Skeletal muscle tissue (tissue), 3 donors: ENCODE measurements at regions not wholly inside any gene's neighbourhood (a gene's known extent, or its start where the extent isn't known, plus 50 kb on each side); places are given as distances from the start of the nearest gene placed in this dataset.

ENCODE experiments used
- H3K27ac ChIP-seq: one replicate; pipeline ENCODE4 v1.7.0; 2013; ENCODE audit warnings: mild to moderate bottlenecking, low read depth, low read length, inconsistent platforms
- H3K27me3 ChIP-seq, 3 donors: one replicate each; pipeline ENCODE4 v1.7.0; 2013; ENCODE audit warnings: low read length in 3 of 3; ENCODE audit not compliant: control insufficient read depth in 3 of 3, insufficient read depth in 3 of 3
- H3K36me3 ChIP-seq, 3 donors: one replicate each; pipeline ENCODE4 v1.7.0; 2013; ENCODE audit warnings: low read length in 3 of 3; ENCODE audit not compliant: control insufficient read depth in 3 of 3, insufficient read depth in 3 of 3
- H3K4me1 ChIP-seq, 3 donors: one replicate each; pipeline ENCODE4 v1.7.0; 2013; ENCODE audit warnings: low read length in 3 of 3, mild to moderate bottlenecking in 3 of 3; ENCODE audit not compliant: control insufficient read depth in 3 of 3, insufficient read depth in 3 of 3
- H3K4me3 ChIP-seq, 3 donors: one replicate each; pipeline ENCODE4 v1.7.0; 2013; ENCODE audit warnings: low read length in 3 of 3
- H3K9ac ChIP-seq, 3 donors: one replicate each; pipeline ENCODE4 v1.7.0; 2013; ENCODE audit warnings: low read length in 3 of 3, mild to moderate bottlenecking in 3 of 3, moderate library complexity in 2 of 3, low read depth in 1 of 3
- H3K9me3 ChIP-seq, 3 donors: one replicate each; pipeline ENCODE4 v1.7.0; 2013; ENCODE audit warnings: low read length in 3 of 3; ENCODE audit not compliant: control insufficient read depth in 3 of 3
- donor health status: Osteomylitis.

DNA sequence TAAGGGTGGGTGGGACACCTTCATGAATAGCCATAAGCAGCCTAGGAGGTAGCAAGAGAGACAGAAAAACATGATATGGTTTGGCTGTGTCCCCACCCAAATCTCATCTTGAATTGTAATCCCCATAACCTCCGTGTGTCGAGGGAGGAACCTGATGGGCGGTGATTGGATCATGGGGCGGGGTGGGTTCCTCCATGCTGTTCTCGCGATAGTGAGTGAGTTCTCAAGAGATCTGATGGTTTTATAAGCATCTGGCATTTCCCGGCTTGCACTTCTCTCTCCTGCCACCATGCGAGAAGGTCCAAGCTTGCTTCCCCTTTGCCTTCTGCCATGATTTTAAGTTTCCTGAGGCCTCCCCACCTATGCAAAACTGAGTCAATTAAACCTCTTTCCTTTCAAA, 259.1 kb upstream of the ERCC4 start:
- Histone ChIP-seq H3K27me3 (no peaks in the 10 kb centered on the region), H3K4me1 (no peaks in the 10 kb centered on the region)

GRCh38 chr16:13665876-13666275, 254.1 kb upstream of the ERCC4 start:
- no peaks in the 10 kb centered on the region for H3K4me1 ChIP-seq
- H3K4me3 ChIP-seq: no peak overlapping the region
- no peak overlapping the region for H3K9ac ChIP-seq
- peaks cover 0 to 4% (median 0%) of the 10 kb centered on the region in 3 donors for H3K9me3 ChIP-seq
- H3K27ac ChIP-seq: no peak overlapping the region
- H3K36me3 ChIP-seq: no peaks in the 10 kb centered on the region
- no peaks in the 10 kb centered on the region for H3K27me3 ChIP-seq

More for the DNA sequence above, 259.1 kb upstream of the ERCC4 start:
- H3K9ac ChIP-seq: no peak overlapping the region
- no peaks in the 10 kb centered on the region for H3K36me3 ChIP-seq
- no peak overlapping the region for H3K4me3 ChIP-seq
- H3K9me3 ChIP-seq: no peaks in the 10 kb centered on the region
- H3K27ac ChIP-seq: no peak overlapping the region

GRCh38 chr16:13672196-13672595, 247.8 kb upstream of the ERCC4 start:
- no peaks in the 10 kb centered on the region for H3K36me3 ChIP-seq
- no peaks in the 10 kb centered on the region for H3K4me1 ChIP-seq
- no peak overlapping the region for H3K4me3 ChIP-seq
- peaks cover 0 to 9% (median 0%) of the 10 kb centered on the region in 3 donors for H3K9me3 ChIP-seq
- H3K9ac ChIP-seq: no peak overlapping the region
- H3K27me3 ChIP-seq: no peaks in the 10 kb centered on the region
- no peak overlapping the region for H3K27ac ChIP-seq

GRCh38 chr16:13680021-13680889, 239.7 kb upstream of the ERCC4 start:
- Histone ChIP-seq H3K4me1 (no peaks in the 10 kb centered on the region), H3K27ac (no peak overlapping the region), H3K9ac (no peak overlapping the region), H3K4me3 (no peak overlapping the region), H3K27me3 (no peaks in the 10 kb centered on the region), H3K9me3 (no peaks in the 10 kb centered on the region), H3K36me3 (no peaks in the 10 kb centered on the region)

DNA sequence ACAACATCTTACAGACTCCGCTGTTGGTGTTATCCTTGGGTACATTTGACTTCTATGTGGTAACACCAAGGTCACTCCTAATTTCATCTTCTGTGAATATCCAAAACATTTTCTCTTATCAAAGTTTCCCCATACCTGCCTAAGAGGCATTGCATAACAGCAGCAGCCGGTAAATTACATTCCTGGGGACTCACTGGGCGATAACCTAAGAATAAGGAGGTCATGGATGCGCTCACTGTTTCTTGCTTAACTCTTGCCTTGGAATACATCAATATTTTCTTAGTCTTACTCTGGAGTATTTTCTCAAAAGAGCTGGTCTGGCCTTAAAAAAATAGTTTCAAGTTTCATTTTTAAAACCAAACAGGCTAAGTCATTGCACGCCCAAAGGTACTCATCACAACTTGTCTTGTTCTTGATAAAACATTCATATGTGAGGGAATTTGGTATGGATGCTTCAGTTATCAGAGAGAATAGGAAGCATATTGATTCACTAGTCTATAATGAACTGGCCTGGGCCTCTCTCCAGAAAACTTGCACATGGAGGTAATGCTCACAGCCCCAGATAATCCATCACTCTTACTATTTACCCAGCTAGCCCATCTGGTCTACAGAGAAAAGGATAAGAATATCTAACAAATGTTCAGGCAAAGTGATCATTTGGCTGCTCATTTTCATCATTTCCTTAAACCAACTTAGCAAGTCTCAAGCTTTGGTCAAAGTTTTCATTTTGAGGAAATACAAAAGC, 235.0 kb upstream of the ERCC4 start:
- no peak overlapping the region for H3K9ac ChIP-seq

GRCh38 chr16:13696017-13696416, 223.9 kb upstream of the ERCC4 start:
- no peak overlapping the region for H3K9ac ChIP-seq
- H3K27ac ChIP-seq: no peak overlapping the region
- H3K4me1 ChIP-seq: no peaks in the 10 kb centered on the region
- no peaks in the 10 kb centered on the region for H3K27me3 ChIP-seq
- no peak overlapping the region for H3K4me3 ChIP-seq
- no peaks in the 10 kb centered on the region for H3K36me3 ChIP-seq
- peaks cover 0 to 12% (median 0%) of the 10 kb centered on the region in 3 donors for H3K9me3 ChIP-seq

More for the DNA sequence above, 235.0 kb upstream of the ERCC4 start:
- H3K9me3 ChIP-seq: no peaks in the 10 kb centered on the region
- H3K36me3 ChIP-seq: no peaks in the 10 kb centered on the region
- H3K27me3 ChIP-seq: no peaks in the 10 kb centered on the region
- H3K27ac ChIP-seq: no peak overlapping the region
- no peak overlapping the region for H3K4me3 ChIP-seq
- no peaks in the 10 kb centered on the region for H3K4me1 ChIP-seq

DNA sequence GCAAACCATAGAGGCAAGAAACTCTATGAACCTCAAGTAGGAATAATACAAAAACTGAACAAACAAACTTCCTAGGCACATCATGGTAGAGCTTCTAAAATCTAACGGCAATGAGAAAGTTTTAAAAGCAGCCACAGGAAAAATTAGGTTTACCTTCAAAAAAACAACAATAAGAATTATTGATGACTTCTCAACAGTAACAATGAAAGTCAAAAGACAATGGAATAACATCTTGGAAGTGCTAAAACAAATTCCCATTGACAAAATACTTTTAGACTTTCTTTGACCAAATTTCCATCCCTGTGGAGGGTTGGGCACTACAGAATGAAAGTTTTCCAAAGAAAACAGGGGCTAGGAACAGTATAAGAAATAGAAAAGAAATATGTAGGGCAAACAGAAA, 222.9 kb upstream of the ERCC4 start:
- H3K9me3 ChIP-seq: peaks cover 0 to 12% (median 0%) of the 10 kb centered on the region in 3 donors
- no peak overlapping the region for H3K27ac ChIP-seq
- H3K4me1 ChIP-seq: no peaks in the 10 kb centered on the region
- H3K27me3 ChIP-seq: no peaks in the 10 kb centered on the region
- no peak overlapping the region for H3K4me3 ChIP-seq
- no peaks in the 10 kb centered on the region for H3K36me3 ChIP-seq
- H3K9ac ChIP-seq: no peak overlapping the region

GRCh38 chr16:13697568-13697967, 222.4 kb upstream of the ERCC4 start:
- H3K4me1 ChIP-seq: peaks cover 0 to 2% (median 0%) of the 10 kb centered on the region in 3 donors
- peaks cover 0 to 12% (median 0%) of the 10 kb centered on the region in 3 donors for H3K9me3 ChIP-seq
- H3K27me3 ChIP-seq: no peaks in the 10 kb centered on the region
- no peak overlapping the region for H3K27ac ChIP-seq
- no peak overlapping the region for H3K9ac ChIP-seq
- no peak overlapping the region for H3K4me3 ChIP-seq
- no peaks in the 10 kb centered on the region for H3K36me3 ChIP-seq

DNA sequence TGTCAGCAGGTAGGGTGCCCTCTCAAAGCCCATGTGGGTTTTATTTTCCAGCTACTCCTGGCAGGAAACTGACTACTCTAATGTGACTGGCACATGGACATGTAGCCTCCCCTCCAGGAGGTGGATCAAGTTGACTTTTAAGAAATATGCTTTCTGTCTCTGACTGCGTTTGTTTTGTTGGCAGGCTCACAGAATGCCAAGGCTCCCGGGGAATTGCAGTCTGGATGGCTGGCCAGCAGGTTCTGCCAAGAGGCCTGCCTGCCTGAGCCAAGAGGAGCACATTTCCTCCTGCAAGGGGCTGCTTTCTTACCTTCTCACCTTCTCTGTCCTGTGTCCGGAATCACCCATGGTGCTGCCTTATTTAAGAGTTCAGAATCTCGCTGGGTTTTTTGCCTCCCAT, 217.3 kb upstream of the ERCC4 start:
- no peak overlapping the region for H3K27ac ChIP-seq
- H3K4me1 ChIP-seq: peaks cover 0 to 4% (median 0%) of the 10 kb centered on the region in 3 donors
- H3K4me3 ChIP-seq: no peak overlapping the region

More for the DNA sequence above, 217.3 kb upstream of the ERCC4 start:
- Histone ChIP-seq H3K9ac (no peak overlapping the region), H3K36me3 (no peaks in the 10 kb centered on the region), H3K27me3 (no peaks in the 10 kb centered on the region), H3K9me3 (no peaks in the 10 kb centered on the region)
